WTC11 (cell line): ENCODE measurements at regions not wholly inside any gene's neighbourhood (a gene's known extent, or its start where the extent isn't known, plus 50 kb on each side); places are given as distances from the start of the nearest gene placed in this dataset.

Experiments
- ATAC-seq: fragments of 200-7000 bp; cut with Tn5 transposase; 2 replicates; pipeline ENCODE4 v1.10.0; 2021; ENCODE audit warnings: mild to moderate bottlenecking, moderate library complexity
- CTCF ChIA-PET: fragments of 300-600 bp; sonication (Branson Sonifier 250); formaldehyde crosslinking; loops from one replicate; lab custom pipeline; 2021; ENCODE audit warnings: antibody characterized with exemption; lab: Charles Lee
- POLR2A ChIA-PET: fragments of 350-600 bp; sonication (Branson Sonifier 250); formaldehyde crosslinking; loops from one replicate; lab custom pipeline; 2021; ENCODE audit warnings: antibody characterized with exemption; lab: Charles Lee
- DNase-seq: peaks from one replicate; pipeline ENCODE4 v3.0.0; 2021; ENCODE audit warnings: low spot score
- H3K27ac Mint-ChIP-seq: 2 replicates; pipeline ENCODE4 v1.8.0; 2021; ENCODE audit warnings: mixed read lengths
- H3K27me3 Mint-ChIP-seq: 2 replicates; pipeline ENCODE4 v1.8.0; 2021; ENCODE audit warnings: low read depth, mild to moderate bottlenecking, moderate library complexity, mixed read lengths
- H3K36me3 Mint-ChIP-seq: 2 replicates; pipeline ENCODE4 v1.8.0; 2021; ENCODE audit warnings: mixed read lengths
- H3K4me1 Mint-ChIP-seq: 2 replicates; pipeline ENCODE4 v1.8.0; 2022; ENCODE audit warnings: mixed read lengths
- H3K4me3 Mint-ChIP-seq: 2 replicates; pipeline ENCODE4 v1.8.0; 2021; ENCODE audit warnings: mild to moderate bottlenecking, moderate library complexity, mixed read lengths
- H3K9me3 Mint-ChIP-seq: 2 replicates; pipeline ENCODE4 v1.8.0; 2021; ENCODE audit warnings: mixed read lengths
- ETV6 ChIP-seq: sonication (generic); formaldehyde crosslinking; IDR thresholded peaks from 2 replicates; pipeline ENCODE4 v1.8.1; 2022; ENCODE audit warnings: mild to moderate bottlenecking, missing genetic modification reagents
- GTF2I ChIP-seq: fragments of 250-450 bp; sonication (Bioruptor Pico); conservative IDR thresholded peaks from 2 replicates; pipeline ENCODE4 v1.4.0; 2021; ENCODE audit warnings: mild to moderate bottlenecking
- NFATC4 ChIP-seq: fragments of 250-450 bp; sonication (Bioruptor Pico); IDR thresholded peaks from 2 replicates; pipeline ENCODE4 v1.9.0; 2021; ENCODE audit warnings: mild to moderate bottlenecking
- NFE2L1 ChIP-seq: sonication (generic); formaldehyde crosslinking; IDR thresholded peaks from 2 replicates; pipeline ENCODE4 v1.8.1; 2023; ENCODE audit warnings: missing genetic modification reagents
- RELA ChIP-seq: sonication (generic); formaldehyde crosslinking; IDR thresholded peaks from 2 replicates; pipeline ENCODE4 v1.8.1; 2022; ENCODE audit warnings: missing genetic modification reagents, mild to moderate bottlenecking, borderline replicate concordance
- RORB ChIP-seq: fragments of 250-450 bp; sonication (Bioruptor Pico); IDR thresholded peaks from 2 replicates; pipeline ENCODE4 v1.9.0; 2021; ENCODE audit warnings: mild to moderate bottlenecking
- SMAD3 ChIP-seq: sonication (generic); formaldehyde crosslinking; IDR thresholded peaks from 2 replicates; pipeline ENCODE4 v1.8.0; 2022; ENCODE audit warnings: missing genetic modification reagents, mild to moderate bottlenecking, borderline replicate concordance
- TCF7 ChIP-seq: sonication (generic); formaldehyde crosslinking; IDR thresholded peaks from 2 replicates; pipeline ENCODE4 v1.8.0; 2022; ENCODE audit warnings: mild to moderate bottlenecking, low read depth, missing genetic modification reagents, moderate library complexity
- ZBTB21 ChIP-seq: sonication (generic); formaldehyde crosslinking; IDR thresholded peaks from 2 replicates; pipeline ENCODE4 v1.8.1; 2023; ENCODE audit warnings: mild to moderate bottlenecking, missing genetic modification reagents, borderline replicate concordance
- ZNF219 ChIP-seq: sonication (generic); formaldehyde crosslinking; IDR thresholded peaks from 2 replicates; pipeline ENCODE4 v1.8.0; 2023; ENCODE audit warnings: missing genetic modification reagents, mild to moderate bottlenecking, borderline replicate concordance
- ZNF317 ChIP-seq: sonication (generic); formaldehyde crosslinking; IDR thresholded peaks from 2 replicates; pipeline ENCODE4 v1.8.1; 2023; ENCODE audit warnings: low read depth, mild to moderate bottlenecking, moderate library complexity, missing genetic modification reagents, borderline replicate concordance
- ZNF423 ChIP-seq: fragments of 250-450 bp; sonication (Bioruptor Pico); IDR thresholded peaks from 2 replicates; pipeline ENCODE4 v2.1.2; 2022; ENCODE audit warnings: mild to moderate bottlenecking, moderate library complexity
- ZNF671 ChIP-seq: fragments of 250-450 bp; sonication (Bioruptor Pico); IDR thresholded peaks from 2 replicates; pipeline ENCODE4 v1.8.0; 2021; ENCODE audit warnings: mild to moderate bottlenecking
- TF ChIP-seq, protein P1 (sequence below): sonication (generic); formaldehyde crosslinking; IDR thresholded peaks from 2 replicates; pipeline ENCODE4 v1.8.0; 2022; ENCODE audit warnings: mild to moderate bottlenecking, missing genetic modification reagents
- TF ChIP-seq, protein P2 (sequence below): sonication (generic); formaldehyde crosslinking; conservative IDR thresholded peaks from 2 replicates; pipeline ENCODE4 v1.8.1; 2023; ENCODE audit warnings: mild to moderate bottlenecking, low read depth, missing genetic modification reagents, moderate library complexity
- TF ChIP-seq, protein P3 (sequence below): sonication (generic); formaldehyde crosslinking; IDR thresholded peaks from 2 replicates; pipeline ENCODE4 v1.8.1; 2023; ENCODE audit warnings: mild to moderate bottlenecking, missing genetic modification reagents, moderate library complexity
- TF ChIP-seq, protein P4 (sequence below): sonication (generic); formaldehyde crosslinking; IDR thresholded peaks from 2 replicates; pipeline ENCODE4 v1.8.1; 2023; ENCODE audit warnings: mild to moderate bottlenecking, missing genetic modification reagents
- TF ChIP-seq, protein P5 (sequence below): sonication (generic); formaldehyde crosslinking; IDR thresholded peaks from 2 replicates; pipeline ENCODE4 v1.8.1; 2022; ENCODE audit warnings: low read depth, mild to moderate bottlenecking, moderate library complexity, missing genetic modification reagents, borderline replicate concordance
- TF ChIP-seq, protein P6 (sequence below): fragments of 250-450 bp; sonication (Bioruptor Pico); IDR thresholded peaks from 2 replicates; pipeline ENCODE4 v1.9.0; 2021; ENCODE audit warnings: moderate library complexity, mild to moderate bottlenecking, inconsistent platforms, borderline replicate concordance
- TF ChIP-seq, protein P7 (sequence below): fragments of 250-450 bp; sonication (Bioruptor Pico); conservative IDR thresholded peaks from 2 replicates; pipeline ENCODE4 v1.9.0; 2021; ENCODE audit warnings: mild to moderate bottlenecking

DNA sequence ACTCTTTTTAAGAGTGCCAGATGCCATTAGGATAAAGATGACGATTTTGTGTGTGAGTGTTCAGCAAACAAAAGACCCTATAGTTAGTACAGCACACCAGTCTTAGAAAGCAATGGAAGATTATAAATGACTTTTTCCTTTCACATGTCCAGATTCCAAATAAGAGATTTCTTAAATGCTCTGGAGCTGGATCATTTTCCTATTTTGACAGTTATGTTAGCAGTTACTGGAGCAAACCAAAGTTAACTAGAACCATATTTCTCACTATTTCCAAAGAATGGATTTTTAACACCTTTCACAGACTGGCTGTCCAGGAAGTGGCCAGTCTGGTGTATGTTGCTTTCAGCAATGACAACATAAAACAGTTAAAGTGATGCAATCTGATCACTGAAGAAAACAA, 905.8 kb upstream of the ADGRL2 start (continued):
- TF ChIP-seq TCF7 (CRISPR knock-in tag) (no peak), ZNF423 (CRISPR knock-in tag) (no peak), GTF2I (CRISPR knock-in tag) (no peak), ZNF219 (CRISPR knock-in tag) (no peak)

DNA sequence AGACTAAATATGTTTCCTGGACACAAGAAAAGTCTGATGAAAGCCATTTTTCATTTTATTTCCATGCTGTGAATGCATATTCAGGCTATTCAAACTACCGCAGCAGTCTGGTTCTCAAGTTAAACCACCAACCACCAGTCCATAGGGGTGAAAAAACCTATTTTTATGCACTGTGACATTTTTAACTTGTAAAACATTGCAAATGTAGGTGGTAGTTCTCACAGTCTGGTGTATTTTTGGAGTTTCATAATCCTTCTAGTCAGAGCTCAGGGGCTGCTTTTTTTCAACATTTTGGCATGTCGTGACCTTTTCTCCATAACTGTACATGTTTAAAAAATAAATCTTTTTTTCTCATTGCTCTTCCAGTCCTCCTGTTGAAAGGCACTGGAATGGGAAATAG, 907.6 kb upstream of the ADGRL2 start:
- TF ChIP-seq NFATC4 (CRISPR knock-in tag) (no peak), NFE2L1 (CRISPR knock-in tag) (no peak), RORB (CRISPR knock-in tag) (no peak), RELA (CRISPR knock-in tag) (no peak), ETV6 (CRISPR knock-in tag) (no peak), GTF2I (CRISPR knock-in tag) (no peak), ZNF671 (CRISPR knock-in tag) (no peak), ZBTB21 (CRISPR knock-in tag) (no peak), SMAD3 (CRISPR knock-in tag) (no peak), ZNF317 (CRISPR knock-in tag) (no peak)
- TF ChIP-seq, protein P1, sequence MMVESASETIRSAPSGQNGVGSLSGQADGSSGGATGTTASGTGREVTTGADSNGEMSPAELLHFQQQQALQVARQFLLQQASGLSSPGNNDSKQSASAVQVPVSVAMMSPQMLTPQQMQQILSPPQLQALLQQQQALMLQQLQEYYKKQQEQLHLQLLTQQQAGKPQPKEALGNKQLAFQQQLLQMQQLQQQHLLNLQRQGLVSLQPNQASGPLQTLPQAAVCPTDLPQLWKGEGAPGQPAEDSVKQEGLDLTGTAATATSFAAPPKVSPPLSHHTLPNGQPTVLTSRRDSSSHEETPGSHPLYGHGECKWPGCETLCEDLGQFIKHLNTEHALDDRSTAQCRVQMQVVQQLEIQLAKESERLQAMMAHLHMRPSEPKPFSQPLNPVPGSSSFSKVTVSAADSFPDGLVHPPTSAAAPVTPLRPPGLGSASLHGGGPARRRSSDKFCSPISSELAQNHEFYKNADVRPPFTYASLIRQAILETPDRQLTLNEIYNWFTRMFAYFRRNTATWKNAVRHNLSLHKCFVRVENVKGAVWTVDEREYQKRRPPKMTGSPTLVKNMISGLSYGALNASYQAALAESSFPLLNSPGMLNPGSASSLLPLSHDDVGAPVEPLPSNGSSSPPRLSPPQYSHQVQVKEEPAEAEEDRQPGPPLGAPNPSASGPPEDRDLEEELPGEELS (CRISPR knock-in tag), result no peak
- TF ChIP-seq, protein P2, sequence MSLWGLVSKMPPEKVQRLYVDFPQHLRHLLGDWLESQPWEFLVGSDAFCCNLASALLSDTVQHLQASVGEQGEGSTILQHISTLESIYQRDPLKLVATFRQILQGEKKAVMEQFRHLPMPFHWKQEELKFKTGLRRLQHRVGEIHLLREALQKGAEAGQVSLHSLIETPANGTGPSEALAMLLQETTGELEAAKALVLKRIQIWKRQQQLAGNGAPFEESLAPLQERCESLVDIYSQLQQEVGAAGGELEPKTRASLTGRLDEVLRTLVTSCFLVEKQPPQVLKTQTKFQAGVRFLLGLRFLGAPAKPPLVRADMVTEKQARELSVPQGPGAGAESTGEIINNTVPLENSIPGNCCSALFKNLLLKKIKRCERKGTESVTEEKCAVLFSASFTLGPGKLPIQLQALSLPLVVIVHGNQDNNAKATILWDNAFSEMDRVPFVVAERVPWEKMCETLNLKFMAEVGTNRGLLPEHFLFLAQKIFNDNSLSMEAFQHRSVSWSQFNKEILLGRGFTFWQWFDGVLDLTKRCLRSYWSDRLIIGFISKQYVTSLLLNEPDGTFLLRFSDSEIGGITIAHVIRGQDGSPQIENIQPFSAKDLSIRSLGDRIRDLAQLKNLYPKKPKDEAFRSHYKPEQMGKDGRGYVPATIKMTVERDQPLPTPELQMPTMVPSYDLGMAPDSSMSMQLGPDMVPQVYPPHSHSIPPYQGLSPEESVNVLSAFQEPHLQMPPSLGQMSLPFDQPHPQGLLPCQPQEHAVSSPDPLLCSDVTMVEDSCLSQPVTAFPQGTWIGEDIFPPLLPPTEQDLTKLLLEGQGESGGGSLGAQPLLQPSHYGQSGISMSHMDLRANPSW (CRISPR knock-in tag), result no peak
- TF ChIP-seq, protein P3, sequence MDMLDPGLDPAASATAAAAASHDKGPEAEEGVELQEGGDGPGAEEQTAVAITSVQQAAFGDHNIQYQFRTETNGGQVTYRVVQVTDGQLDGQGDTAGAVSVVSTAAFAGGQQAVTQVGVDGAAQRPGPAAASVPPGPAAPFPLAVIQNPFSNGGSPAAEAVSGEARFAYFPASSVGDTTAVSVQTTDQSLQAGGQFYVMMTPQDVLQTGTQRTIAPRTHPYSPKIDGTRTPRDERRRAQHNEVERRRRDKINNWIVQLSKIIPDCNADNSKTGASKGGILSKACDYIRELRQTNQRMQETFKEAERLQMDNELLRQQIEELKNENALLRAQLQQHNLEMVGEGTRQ (CRISPR knock-in tag), result no peak
- TF ChIP-seq, protein P4, sequence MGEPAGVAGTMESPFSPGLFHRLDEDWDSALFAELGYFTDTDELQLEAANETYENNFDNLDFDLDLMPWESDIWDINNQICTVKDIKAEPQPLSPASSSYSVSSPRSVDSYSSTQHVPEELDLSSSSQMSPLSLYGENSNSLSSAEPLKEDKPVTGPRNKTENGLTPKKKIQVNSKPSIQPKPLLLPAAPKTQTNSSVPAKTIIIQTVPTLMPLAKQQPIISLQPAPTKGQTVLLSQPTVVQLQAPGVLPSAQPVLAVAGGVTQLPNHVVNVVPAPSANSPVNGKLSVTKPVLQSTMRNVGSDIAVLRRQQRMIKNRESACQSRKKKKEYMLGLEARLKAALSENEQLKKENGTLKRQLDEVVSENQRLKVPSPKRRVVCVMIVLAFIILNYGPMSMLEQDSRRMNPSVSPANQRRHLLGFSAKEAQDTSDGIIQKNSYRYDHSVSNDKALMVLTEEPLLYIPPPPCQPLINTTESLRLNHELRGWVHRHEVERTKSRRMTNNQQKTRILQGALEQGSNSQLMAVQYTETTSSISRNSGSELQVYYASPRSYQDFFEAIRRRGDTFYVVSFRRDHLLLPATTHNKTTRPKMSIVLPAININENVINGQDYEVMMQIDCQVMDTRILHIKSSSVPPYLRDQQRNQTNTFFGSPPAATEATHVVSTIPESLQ (CRISPR knock-in tag), result no peak
- TF ChIP-seq, protein P5, sequence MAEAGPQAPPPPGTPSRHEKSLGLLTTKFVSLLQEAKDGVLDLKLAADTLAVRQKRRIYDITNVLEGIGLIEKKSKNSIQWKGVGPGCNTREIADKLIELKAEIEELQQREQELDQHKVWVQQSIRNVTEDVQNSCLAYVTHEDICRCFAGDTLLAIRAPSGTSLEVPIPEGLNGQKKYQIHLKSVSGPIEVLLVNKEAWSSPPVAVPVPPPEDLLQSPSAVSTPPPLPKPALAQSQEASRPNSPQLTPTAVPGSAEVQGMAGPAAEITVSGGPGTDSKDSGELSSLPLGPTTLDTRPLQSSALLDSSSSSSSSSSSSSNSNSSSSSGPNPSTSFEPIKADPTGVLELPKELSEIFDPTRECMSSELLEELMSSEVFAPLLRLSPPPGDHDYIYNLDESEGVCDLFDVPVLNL (CRISPR knock-in tag), result no peak
- TF ChIP-seq, protein P6, sequence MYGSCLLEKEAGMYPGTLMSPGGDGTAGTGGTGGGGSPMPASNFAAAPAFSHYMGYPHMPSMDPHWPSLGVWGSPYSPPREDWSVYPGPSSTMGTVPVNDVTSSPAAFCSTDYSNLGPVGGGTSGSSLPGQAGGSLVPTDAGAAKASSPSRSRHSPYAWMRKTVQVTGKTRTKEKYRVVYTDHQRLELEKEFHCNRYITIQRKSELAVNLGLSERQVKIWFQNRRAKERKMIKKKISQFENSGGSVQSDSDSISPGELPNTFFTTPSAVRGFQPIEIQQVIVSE, result no peak
- TF ChIP-seq, protein P7, sequence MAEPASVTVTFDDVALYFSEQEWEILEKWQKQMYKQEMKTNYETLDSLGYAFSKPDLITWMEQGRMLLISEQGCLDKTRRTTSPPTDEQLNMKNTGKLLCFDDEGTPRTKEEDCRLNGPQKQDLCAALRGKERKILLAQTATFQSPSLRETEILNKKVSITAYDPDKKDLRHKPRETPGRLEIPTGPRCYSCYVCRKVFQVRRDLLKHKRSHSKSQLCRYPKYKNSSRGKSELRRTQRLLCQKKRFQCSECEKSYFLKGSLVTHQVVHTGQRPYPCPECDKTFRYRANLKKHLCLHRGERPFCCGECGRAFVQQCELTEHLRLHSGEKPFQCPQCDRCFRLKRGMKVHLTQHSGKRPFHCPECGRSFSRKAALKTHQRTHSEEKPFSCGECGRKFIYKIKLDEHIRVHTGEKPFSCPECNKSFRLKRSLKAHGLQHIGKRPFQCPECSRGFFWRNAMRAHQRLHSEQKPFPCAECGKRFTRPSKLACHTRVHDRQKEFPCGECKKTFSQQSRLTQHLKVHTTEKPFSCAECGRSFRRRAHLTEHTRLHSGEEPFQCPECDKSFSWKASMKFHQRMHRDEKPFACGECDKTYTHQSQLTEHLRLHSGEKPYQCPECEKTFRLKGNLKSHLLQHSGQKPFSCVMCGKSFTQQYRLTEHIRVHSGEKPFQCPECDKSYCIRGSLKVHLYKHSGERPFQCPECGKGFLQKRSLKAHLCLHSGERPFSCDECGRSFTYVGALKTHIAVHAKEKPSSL, result no peak
- DNase-seq (no peak), ATAC-seq (no peak)
- ChIA-PET POLR2A (no interaction called here), CTCF (no interaction called here)
- no peaks in the 10 kb centered on the region for H3K27me3 Mint-ChIP-seq
- peaks cover 35% of the 10 kb centered on the region for H3K4me1 Mint-ChIP-seq
- no peaks in the 10 kb centered on the region for H3K36me3 Mint-ChIP-seq
- H3K9me3 Mint-ChIP-seq, result no peaks in the 10 kb centered on the region
- peak overlapping the region; percentile 4; the same call in 1 of the 2 replicates for H3K4me3 Mint-ChIP-seq
- H3K27ac Mint-ChIP-seq, result no peak overlapping the region
